GM12872 (cell line): ENCODE measurements at regions not wholly inside any gene's neighbourhood (a gene's known extent, or its start where the extent isn't known, plus 50 kb on each side); places are given as distances from the start of the nearest gene placed in this dataset.

ENCODE experiments used
- TF ChIP-seq, protein P1 (sequence below): IDR thresholded peaks from 3 replicates; pipeline ENCODE4 v1.5.1; 2011; ENCODE audit warnings: low read depth, mild to moderate bottlenecking, low read length, moderate library complexity; ENCODE audit not compliant: insufficient read depth

- TF ChIP-seq, protein P1, sequence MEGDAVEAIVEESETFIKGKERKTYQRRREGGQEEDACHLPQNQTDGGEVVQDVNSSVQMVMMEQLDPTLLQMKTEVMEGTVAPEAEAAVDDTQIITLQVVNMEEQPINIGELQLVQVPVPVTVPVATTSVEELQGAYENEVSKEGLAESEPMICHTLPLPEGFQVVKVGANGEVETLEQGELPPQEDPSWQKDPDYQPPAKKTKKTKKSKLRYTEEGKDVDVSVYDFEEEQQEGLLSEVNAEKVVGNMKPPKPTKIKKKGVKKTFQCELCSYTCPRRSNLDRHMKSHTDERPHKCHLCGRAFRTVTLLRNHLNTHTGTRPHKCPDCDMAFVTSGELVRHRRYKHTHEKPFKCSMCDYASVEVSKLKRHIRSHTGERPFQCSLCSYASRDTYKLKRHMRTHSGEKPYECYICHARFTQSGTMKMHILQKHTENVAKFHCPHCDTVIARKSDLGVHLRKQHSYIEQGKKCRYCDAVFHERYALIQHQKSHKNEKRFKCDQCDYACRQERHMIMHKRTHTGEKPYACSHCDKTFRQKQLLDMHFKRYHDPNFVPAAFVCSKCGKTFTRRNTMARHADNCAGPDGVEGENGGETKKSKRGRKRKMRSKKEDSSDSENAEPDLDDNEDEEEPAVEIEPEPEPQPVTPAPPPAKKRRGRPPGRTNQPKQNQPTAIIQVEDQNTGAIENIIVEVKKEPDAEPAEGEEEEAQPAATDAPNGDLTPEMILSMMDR, result no peak
Measured at GRCh38 chr22:45090497-45090910, 73.2 kb upstream of the NUP50 start.

DNA sequence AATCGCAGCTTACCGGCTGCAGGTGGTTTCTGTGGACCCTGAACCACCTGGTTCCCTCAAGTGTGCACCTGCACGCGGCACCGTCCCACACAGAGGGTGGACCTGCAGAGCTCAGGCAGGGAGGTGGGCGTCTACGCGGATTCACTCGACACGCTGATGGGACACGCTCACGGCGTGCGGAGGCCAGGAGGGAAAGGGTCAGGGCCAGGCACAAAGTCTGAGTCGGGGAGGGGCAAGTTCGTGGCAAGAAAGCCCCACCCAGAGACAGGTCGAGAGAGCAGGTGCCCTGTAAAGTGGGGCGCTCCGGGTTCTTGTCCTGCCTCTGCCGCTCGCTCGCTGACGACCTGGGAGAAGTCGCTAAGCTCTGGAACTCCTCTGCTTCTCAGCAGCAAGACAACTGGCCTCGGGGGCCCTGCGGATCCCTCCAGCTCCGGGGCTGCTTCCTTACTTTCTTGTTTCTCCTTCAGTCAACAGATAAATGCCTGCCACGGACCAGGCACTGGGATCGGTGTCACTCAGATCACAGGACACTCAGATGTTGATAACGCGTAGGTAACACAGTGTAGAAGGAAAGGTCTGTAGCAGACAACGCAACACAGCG, 72.4 kb upstream of the NUP50 start:
- TF ChIP-seq, protein P1, result no peak

DNA sequence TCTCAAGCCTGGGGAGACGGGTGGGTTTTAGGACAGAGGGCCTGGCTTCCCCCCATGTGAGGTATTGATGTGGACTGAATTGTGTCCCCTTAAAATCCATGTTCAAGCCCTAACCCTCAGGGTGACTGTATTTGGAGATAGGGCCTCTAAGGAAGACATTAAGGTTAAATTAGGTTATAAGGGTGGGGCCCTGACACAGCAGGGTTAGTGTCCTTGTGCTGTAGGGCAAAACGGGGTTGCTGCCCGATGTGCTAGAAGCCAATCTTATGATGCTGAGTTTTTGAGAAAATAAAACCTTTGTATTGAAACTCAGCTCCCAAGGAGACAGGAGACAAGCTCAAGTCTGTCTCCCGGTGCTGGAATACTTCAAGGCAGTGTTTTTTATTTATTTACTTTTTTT, 71.1 kb upstream of the NUP50 start:
- TF ChIP-seq, protein P1, result no peak

GRCh38 chr22:45093609-45094008, 70.1 kb upstream of the NUP50 start:
- TF ChIP-seq, protein P1, result no peak

DNA sequence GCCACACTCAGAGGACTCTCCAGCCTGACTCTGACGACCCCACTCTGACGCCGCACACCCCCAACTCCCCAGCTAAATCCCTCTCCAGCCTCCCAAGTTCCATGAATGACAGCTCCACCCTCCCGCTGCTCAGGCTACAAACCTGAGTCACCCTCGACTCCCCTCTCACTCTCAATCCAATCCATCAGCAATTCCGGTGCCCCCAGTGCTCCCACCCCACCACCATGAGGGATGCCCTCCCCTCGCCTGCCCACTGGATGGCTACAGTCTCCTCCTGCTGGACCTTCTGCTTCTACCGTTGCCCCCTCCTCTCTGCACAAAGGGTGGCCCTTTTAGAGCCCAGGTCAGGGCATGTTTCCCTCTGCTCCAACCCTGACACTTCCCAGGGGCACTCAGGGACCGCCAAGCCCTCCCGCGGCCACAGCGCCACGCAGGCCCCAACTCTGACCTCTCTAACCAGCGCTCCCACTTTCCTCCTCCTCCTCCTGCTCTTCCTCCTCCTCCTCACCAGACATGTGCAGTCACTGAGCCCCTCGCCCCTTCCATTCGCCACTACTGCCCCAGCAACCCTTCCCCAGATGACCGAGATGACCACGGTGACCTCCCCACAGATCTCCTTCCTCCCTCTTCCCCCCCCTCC, 69.5 kb upstream of the NUP50 start:
- TF ChIP-seq, protein P1, result no peak

- TF ChIP-seq, protein P1, result no peak
Measured at GRCh38 chr22:45094825-45095224, 68.9 kb upstream of the NUP50 start.

DNA sequence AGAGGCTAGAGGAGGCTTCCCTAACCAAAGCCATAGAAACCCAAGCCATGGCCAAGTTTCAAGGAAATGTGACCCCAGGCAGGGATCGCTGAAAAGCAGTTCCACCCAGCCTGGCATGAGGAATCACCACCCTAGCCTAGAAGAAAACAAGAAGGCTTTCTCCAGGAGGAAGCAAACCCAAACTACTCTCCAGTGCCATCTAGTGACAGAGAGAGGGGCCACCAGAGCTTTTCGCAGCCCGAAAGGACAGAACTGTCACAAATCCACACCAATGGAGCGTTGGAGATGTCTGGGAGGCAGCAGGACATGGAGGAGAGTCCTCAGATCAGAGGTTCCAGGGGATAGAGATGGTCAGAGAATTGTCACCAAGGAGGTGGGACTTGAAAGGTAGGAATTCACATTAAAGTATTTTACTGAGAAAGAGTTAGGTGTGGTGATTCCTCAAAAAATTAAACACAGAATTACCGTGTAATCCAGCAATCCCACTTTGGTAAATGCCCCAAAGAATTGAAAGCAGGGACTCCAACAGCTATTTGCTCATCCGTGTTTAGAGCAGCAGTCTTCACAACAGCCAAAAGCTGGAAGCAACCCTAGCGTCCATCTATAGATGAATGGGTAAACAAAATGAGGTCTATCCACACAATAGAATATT, 67.3 kb upstream of the NUP50 start:
- TF ChIP-seq, protein P1, result peak; percentile 95
